ENCODE measurements at regions not wholly inside any gene's neighbourhood (a gene's known extent, or its start where the extent isn't known, plus 50 kb on each side); places are given as distances from the start of the nearest gene placed in this dataset.

GRCh38 chr2:53247956-53248735 lies 519.5 kb upstream of the CHAC2 start:
- H3K36me3 ChIP-seq: no peaks in the 10 kb centered on the region
- H3K9me3 ChIP-seq: no peaks in the 10 kb centered on the region
- no peak overlapping the region for H3K4me3 ChIP-seq
- DNase-seq: no peak
- TF ChIP-seq POLR2A (IDR thresholded peaks at IDR 0.05): no peak
- no peak for TF ChIP-seq CTCF (IDR thresholded peaks at IDR 0.05)
- H3K4me1 ChIP-seq: no peaks in the 10 kb centered on the region
- H3K27me3 ChIP-seq: no peaks in the 10 kb centered on the region
- H3K27ac ChIP-seq: no peak overlapping the region

GRCh38 chr2:53243430-53243829 lies 524.2 kb upstream of the CHAC2 start:
- H3K27ac ChIP-seq: no peak overlapping the region
- no peaks in the 10 kb centered on the region for H3K4me1 ChIP-seq
- H3K36me3 ChIP-seq: no peaks in the 10 kb centered on the region
- H3K27me3 ChIP-seq: no peaks in the 10 kb centered on the region
- no peak for TF ChIP-seq CTCF (IDR thresholded peaks at IDR 0.05)
- TF ChIP-seq POLR2A (IDR thresholded peaks at IDR 0.05): no peak
- no peak overlapping the region for H3K4me3 ChIP-seq
- no peaks in the 10 kb centered on the region for H3K9me3 ChIP-seq
- DNase-seq: no peak

- H3K36me3 ChIP-seq: no peaks in the 10 kb centered on the region
- DNase-seq: no peak
Measured at GRCh38 chr2:53242090-53242489, 525.5 kb upstream of the CHAC2 start.

DNA sequence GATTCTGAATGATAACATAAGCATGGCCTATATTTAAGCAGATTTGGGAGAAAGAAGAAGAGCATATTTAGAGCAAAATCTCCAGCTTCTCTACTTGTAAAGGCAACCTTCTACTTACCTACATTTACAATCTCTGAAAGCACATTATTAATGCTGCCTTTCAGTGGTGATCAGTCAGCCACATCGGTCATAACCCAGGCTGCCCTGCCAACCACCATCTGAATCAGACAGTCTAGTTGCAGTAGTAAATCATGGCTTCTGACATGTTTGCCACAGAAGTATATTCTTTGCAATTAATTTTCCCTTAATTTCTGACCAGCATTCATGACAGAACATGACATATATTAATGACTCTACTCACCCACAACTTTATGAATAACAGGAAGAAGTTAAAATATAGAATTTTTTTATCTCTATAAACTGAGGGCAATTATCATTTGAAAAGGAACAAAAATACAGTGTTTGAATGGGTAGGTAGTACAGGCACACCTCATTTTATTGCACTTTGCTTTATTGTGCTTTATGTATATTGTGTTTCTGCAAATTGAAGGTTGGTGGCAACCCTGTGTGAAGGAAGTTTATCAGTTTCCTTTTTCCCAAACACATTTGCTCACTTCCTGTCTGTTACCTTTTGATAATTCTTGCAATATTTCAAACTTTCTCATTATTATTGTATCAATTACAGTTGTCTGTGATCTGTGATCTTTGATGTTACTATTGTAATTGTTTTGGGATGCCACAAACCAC lies 531.6 kb upstream of the CHAC2 start:
- H3K27ac ChIP-seq: no peak overlapping the region
- no peaks in the 10 kb centered on the region for H3K36me3 ChIP-seq
- TF ChIP-seq CTCF (IDR thresholded peaks at IDR 0.05) (no peak), POLR2A (IDR thresholded peaks at IDR 0.05) (no peak)
- H3K4me3 ChIP-seq: no peak overlapping the region
- no peaks in the 10 kb centered on the region for H3K4me1 ChIP-seq
- H3K27me3 ChIP-seq: no peaks in the 10 kb centered on the region
- no peaks in the 10 kb centered on the region for H3K9me3 ChIP-seq
- DNase-seq: no peak

More at GRCh38 chr2:53242090-53242489, 525.5 kb upstream of the CHAC2 start:
- H3K4me3 ChIP-seq: no peak overlapping the region
- H3K27ac ChIP-seq: no peak overlapping the region
- no peaks in the 10 kb centered on the region for H3K27me3 ChIP-seq
- no peak for TF ChIP-seq CTCF (IDR thresholded peaks at IDR 0.05)
- H3K4me1 ChIP-seq: no peaks in the 10 kb centered on the region
- H3K9me3 ChIP-seq: no peaks in the 10 kb centered on the region

DNA sequence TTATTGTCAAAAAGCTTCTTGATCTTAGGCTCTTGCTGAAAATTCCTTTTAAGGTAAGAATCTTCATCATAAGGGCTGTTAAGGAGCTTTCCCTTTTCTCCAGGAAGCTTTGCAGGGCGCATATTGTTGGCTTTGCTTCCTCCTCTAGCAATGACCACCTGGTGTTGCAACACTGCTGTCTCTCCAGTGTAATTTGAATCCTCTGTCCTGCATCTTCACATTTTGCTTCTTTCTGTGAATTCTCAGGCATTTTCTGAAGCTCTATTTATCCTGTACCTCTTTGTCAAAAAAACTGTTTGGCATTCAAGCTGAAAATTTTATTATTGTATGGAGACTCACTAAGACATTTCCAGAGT lies 533.1 kb upstream of the CHAC2 start:
- no peaks in the 10 kb centered on the region for H3K9me3 ChIP-seq
- no peak overlapping the region for H3K4me3 ChIP-seq
- no peak for DNase-seq
- no peak for TF ChIP-seq POLR2A (IDR thresholded peaks at IDR 0.05)
- no peak for TF ChIP-seq CTCF (IDR thresholded peaks at IDR 0.05)
- no peaks in the 10 kb centered on the region for H3K4me1 ChIP-seq
- no peaks in the 10 kb centered on the region for H3K36me3 ChIP-seq
- no peaks in the 10 kb centered on the region for H3K27me3 ChIP-seq
- no peak overlapping the region for H3K27ac ChIP-seq

Data from Peyer's patch (tissue), 4 donors.